Esophagus (tissue), 2 donors: ENCODE measurements at regions not wholly inside any gene's neighbourhood (a gene's known extent, or its start where the extent isn't known, plus 50 kb on each side); places are given as distances from the start of the nearest gene placed in this dataset.

ENCODE experiments used
- H3K27ac ChIP-seq, 2 donors: one replicate each; pipeline ENCODE4 v1.5.1; 2013; ENCODE audit warnings: low read depth in 2 of 2, mild to moderate bottlenecking in 2 of 2, inconsistent platforms in 1 of 2, low read length in 1 of 2, moderate library complexity in 1 of 2
- H3K27me3 ChIP-seq, 2 donors: one replicate each; pipeline ENCODE4 v1.6.1; 2013; ENCODE audit warnings: low read length in 2 of 2, control low read depth in 1 of 2, mild to moderate bottlenecking in 1 of 2; ENCODE audit not compliant: insufficient read depth in 2 of 2, control insufficient read depth in 1 of 2
- H3K36me3 ChIP-seq, 2 donors: one replicate each; pipeline ENCODE4 v1.6.1; 2013; ENCODE audit warnings: low read length in 1 of 2; ENCODE audit not compliant: control insufficient read depth in 2 of 2, insufficient read depth in 2 of 2
- H3K4me1 ChIP-seq, 2 donors: one replicate each; pipeline ENCODE4 v1.6.1; 2013; ENCODE audit warnings: low read length in 1 of 2; ENCODE audit not compliant: control insufficient read depth in 2 of 2, insufficient read depth in 2 of 2
- H3K4me3 ChIP-seq, 2 donors: one replicate each; pipeline ENCODE4 v1.5.1; 2013; ENCODE audit warnings: low read length in 2 of 2, mild to moderate bottlenecking in 2 of 2, low read depth in 1 of 2, moderate library complexity in 1 of 2
- H3K9me3 ChIP-seq, 2 donors: one replicate each; pipeline ENCODE4 v1.6.1; 2013; ENCODE audit warnings: mild to moderate bottlenecking in 2 of 2, low read depth in 1 of 2, low read length in 1 of 2, moderate library complexity in 1 of 2; ENCODE audit not compliant: control insufficient read depth in 2 of 2, insufficient read depth in 1 of 2
- WGBS, 2 donors: extraction: QIAGEN DNeasy Blood & Tissue Kit; methylation state at CpG; one replicate each; pipeline ENCODE4 v1.1.7; 2013; 5-methylcytosine and 5-hydroxymethylcytosine counted together
- donor health status: healthy with polysubstance abuse.
- donor health status: Bipolar disorder and iron deficiency.

- Histone ChIP-seq H3K4me3 (no peak overlapping the region), H3K36me3 (no peaks in the 10 kb centered on the region), H3K27ac (no peak overlapping the region), H3K9me3 (no peaks in the 10 kb centered on the region), H3K27me3 (no peaks in the 10 kb centered on the region), H3K4me1 (no peaks in the 10 kb centered on the region)
- WGBS, 2 donors = 55 to 58% methylated on average over 2 of the region's 2 CpGs
Measured at GRCh38 chr7:94250124-94250523, 144.6 kb upstream of the COL1A2 start.

DNA sequence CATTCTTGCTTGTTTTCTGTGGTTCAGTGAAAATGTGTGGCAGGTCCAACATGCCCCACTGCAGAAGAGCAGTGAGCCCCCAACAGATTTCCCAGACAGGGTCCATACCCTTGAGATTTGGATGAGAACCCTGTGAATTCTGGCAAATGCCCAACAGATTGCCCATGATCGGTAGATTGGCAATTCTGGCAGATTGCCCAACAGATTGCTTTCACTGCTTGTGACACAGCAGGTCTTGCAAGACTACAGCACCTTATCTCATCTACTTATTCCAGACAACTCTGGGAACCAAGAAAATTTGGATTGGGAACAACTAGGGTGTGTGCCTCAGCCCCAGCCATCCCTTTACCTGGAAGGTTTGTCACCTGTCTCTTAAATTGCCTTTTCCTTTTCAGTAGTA, 143.7 kb upstream of the COL1A2 start:
- no peaks in the 10 kb centered on the region for H3K9me3 ChIP-seq
- 38 to 56% methylated on average over 1 of the region's 1 CpG for WGBS, 2 donors
- H3K4me1 ChIP-seq = no peaks in the 10 kb centered on the region
- H3K4me3 ChIP-seq = no peak overlapping the region
- no peaks in the 10 kb centered on the region for H3K36me3 ChIP-seq
- H3K27me3 ChIP-seq = no peaks in the 10 kb centered on the region
- H3K27ac ChIP-seq = no peak overlapping the region

- no peaks in the 10 kb centered on the region for H3K36me3 ChIP-seq
- no peaks in the 10 kb centered on the region for H3K27me3 ChIP-seq
- H3K27ac ChIP-seq = no peak overlapping the region
- no peak overlapping the region for H3K4me3 ChIP-seq
- WGBS, 2 donors = 70 to 76% methylated on average over 1 of the region's 1 CpG
- no peaks in the 10 kb centered on the region for H3K9me3 ChIP-seq
- H3K4me1 ChIP-seq = no peaks in the 10 kb centered on the region
Measured at GRCh38 chr7:94252124-94252523, 142.6 kb upstream of the COL1A2 start.

- Histone ChIP-seq H3K9me3 (no peaks in the 10 kb centered on the region), H3K27ac (no peak overlapping the region), H3K4me1 (no peaks in the 10 kb centered on the region), H3K27me3 (no peaks in the 10 kb centered on the region), H3K4me3 (no peak overlapping the region), H3K36me3 (no peaks in the 10 kb centered on the region)
Measured at GRCh38 chr7:94252971-94253370, 141.7 kb upstream of the COL1A2 start.

GRCh38 chr7:94253686-94254085, 141.0 kb upstream of the COL1A2 start:
- Histone ChIP-seq H3K4me3 (no peak overlapping the region), H3K27me3 (no peaks in the 10 kb centered on the region), H3K27ac (no peak overlapping the region), H3K9me3 (no peaks in the 10 kb centered on the region), H3K4me1 (no peaks in the 10 kb centered on the region), H3K36me3 (no peaks in the 10 kb centered on the region)
- WGBS, 2 donors = 44 to 46% methylated on average over 1 of the region's 1 CpG

DNA sequence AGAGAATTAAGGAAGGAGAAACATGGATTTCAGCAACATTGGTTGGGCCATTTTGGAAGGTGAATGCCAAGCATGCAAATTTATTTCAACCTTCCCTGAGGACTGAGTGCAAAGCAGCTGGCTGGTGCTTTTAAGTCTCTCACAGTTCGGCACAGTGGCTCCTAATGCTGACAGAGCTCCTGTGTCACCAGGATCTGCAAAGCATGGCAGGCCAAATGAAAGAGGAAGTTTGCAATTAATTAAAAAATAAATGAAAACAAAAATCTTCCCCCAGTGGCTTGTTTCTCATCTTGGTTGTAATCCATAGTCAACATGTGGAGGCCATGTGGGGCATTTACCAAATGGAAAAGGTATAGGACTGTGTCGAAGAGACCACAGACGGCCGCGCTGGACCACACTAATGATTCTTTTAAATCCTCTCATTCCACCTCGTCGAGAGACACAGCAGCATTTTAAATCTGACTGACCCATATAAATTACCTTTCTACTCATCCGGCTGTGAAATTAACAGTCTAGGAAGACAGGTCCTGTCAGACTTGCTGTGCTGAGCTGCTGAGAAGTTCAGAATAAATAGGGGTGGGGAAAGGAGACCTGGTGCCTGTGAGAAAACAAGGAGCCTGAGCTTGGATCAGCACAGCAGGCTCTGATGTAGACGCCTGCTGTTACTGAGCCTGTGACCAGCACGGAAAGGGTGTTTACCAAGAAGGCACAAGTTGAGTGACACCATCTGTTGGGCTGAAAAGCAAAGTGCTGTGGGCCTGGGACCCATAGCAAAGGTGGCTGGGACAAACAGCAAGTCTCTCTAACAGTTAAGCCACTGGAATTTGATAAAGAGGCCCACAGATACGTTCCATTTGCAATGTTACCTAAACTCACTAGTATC, 136.0 kb upstream of the COL1A2 start:
- H3K27ac ChIP-seq = no peak overlapping the region
- H3K4me1 ChIP-seq = no peaks in the 10 kb centered on the region
- no peak overlapping the region for H3K4me3 ChIP-seq
- no peaks in the 10 kb centered on the region for H3K27me3 ChIP-seq
- no peaks in the 10 kb centered on the region for H3K36me3 ChIP-seq
- H3K9me3 ChIP-seq = peaks cover 0 to 2% of the 10 kb centered on the region in 2 donors
- 75 to 77% methylated on average over 11 of the region's 11 CpGs for WGBS, 2 donors

- WGBS, 2 donors = 75 to 79% methylated on average over 6 of the region's 6 CpGs
- H3K4me1 ChIP-seq = no peaks in the 10 kb centered on the region
- no peaks in the 10 kb centered on the region for H3K27me3 ChIP-seq
- no peak overlapping the region for H3K27ac ChIP-seq
- H3K9me3 ChIP-seq = peaks cover 0 to 2% of the 10 kb centered on the region in 2 donors
- no peaks in the 10 kb centered on the region for H3K36me3 ChIP-seq
- no peak overlapping the region for H3K4me3 ChIP-seq
Measured at GRCh38 chr7:94261067-94261466, 133.6 kb upstream of the COL1A2 start.

DNA sequence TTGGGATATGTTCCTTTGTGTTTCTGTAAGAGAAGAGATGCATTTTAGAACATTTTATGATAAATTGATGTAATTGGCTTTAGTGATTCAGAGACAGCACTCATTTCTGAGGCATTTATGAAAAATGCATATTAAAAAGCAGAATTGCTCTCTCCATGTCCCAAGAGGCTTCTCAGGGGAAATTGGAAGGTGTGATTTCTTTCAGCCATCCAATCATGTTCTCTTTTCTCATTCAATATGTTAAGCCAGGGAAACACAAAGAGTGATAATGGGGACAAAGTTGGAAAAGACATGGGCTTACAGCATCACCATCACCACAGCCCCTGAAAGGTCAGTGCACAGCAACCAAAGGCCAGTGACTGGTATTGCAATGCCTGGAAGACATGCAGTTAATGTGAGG, 129.9 kb upstream of the COL1A2 start:
- H3K4me3 ChIP-seq = no peak overlapping the region
- no peaks in the 10 kb centered on the region for H3K27me3 ChIP-seq
- no peaks in the 10 kb centered on the region for H3K36me3 ChIP-seq
- peaks cover 0 to 2% of the 10 kb centered on the region in 2 donors for H3K9me3 ChIP-seq
- H3K4me1 ChIP-seq = no peaks in the 10 kb centered on the region
- H3K27ac ChIP-seq = no peak overlapping the region

DNA sequence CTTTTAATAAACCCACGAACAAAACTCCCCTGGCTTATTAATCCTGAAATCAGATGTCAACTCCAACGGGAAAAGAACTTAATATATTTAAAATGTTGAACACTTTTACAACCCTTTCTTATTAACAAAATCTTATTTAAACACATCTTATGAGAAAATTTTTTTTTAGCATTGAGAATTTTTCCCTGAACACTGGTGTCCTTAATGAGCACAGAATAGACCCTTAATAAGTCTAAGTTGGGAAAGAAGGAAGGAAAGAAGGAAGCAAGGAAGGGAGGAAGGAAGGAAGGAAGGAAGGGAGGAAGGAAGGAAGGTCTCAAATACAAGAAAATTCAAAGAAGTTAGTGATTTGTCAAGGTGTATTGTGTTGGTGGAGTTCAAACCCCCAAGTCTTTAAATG, 129.2 kb upstream of the COL1A2 start:
- 58 to 83% methylated on average over 2 of the region's 2 CpGs for WGBS, 2 donors
- H3K9me3 ChIP-seq = peaks cover 0 to 2% of the 10 kb centered on the region in 2 donors
- no peak overlapping the region for H3K27ac ChIP-seq
- H3K36me3 ChIP-seq = no peaks in the 10 kb centered on the region
- H3K4me1 ChIP-seq = no peaks in the 10 kb centered on the region
- no peak overlapping the region for H3K4me3 ChIP-seq
- H3K27me3 ChIP-seq = no peaks in the 10 kb centered on the region

GRCh38 chr7:94266238-94266644, 128.5 kb upstream of the COL1A2 start:
- Histone ChIP-seq H3K4me1 (no peaks in the 10 kb centered on the region), H3K27me3 (no peaks in the 10 kb centered on the region), H3K9me3 (peaks cover 0 to 1% of the 10 kb centered on the region in 2 donors), H3K36me3 (no peaks in the 10 kb centered on the region), H3K27ac (no peak overlapping the region), H3K4me3 (no peak overlapping the region)
- 39 to 47% methylated on average over 3 of the region's 3 CpGs for WGBS, 2 donors
